Panc1 (cell line): ENCODE measurements at regions not wholly inside any gene's neighbourhood (a gene's known extent, or its start where the extent isn't known, plus 50 kb on each side); places are given as distances from the start of the nearest gene placed in this dataset.

Experiments
- CTCF ChIP-seq: fragments of 450-650 bp; IDR thresholded peaks from 2 replicates; pipeline ENCODE4 v1.5.1; 2017; ENCODE audit warnings: mild to moderate bottlenecking
- TCF7L2 ChIP-seq: IDR thresholded peaks from 2 replicates; pipeline ENCODE4 v1.6.1; 2011; ENCODE audit warnings: mild to moderate bottlenecking, low read depth, low read length, inconsistent platforms

- TF ChIP-seq TCF7L2: no peak
- TF ChIP-seq CTCF: no peak
These were observed 988.1 kb upstream of the HS3ST1 start for GRCh38 chr4:12416755-12417154.
